Fibroblast of mammary gland (primary cell): ENCODE measurements at regions not wholly inside any gene's neighbourhood (a gene's known extent, or its start where the extent isn't known, plus 50 kb on each side); places are given as distances from the start of the nearest gene placed in this dataset.
"Not testable (repeated sequence)": the region's sequence is repeated elsewhere in the genome, so short reads cannot be mapped to it uniquely, and the experiment has no call there.

Source experiments
- DNase-seq: peaks from one replicate; pipeline ENCODE4 v3.0.0-alpha.2; 2010; ENCODE audit warnings: low read depth
- H3K4me3 ChIP-seq: 2 replicates; pipeline ENCODE4 v1.5.1; 2011; ENCODE audit warnings: low read depth, mild to moderate bottlenecking, low read length, moderate library complexity; ENCODE audit not compliant: control insufficient read depth
- TF ChIP-seq, protein P1 (sequence below): conservative IDR thresholded peaks from 2 replicates; pipeline ENCODE4 v1.5.1; 2011; ENCODE audit warnings: low read depth, low read length, inconsistent platforms; ENCODE audit not compliant: control insufficient read depth, insufficient read depth

DNA sequence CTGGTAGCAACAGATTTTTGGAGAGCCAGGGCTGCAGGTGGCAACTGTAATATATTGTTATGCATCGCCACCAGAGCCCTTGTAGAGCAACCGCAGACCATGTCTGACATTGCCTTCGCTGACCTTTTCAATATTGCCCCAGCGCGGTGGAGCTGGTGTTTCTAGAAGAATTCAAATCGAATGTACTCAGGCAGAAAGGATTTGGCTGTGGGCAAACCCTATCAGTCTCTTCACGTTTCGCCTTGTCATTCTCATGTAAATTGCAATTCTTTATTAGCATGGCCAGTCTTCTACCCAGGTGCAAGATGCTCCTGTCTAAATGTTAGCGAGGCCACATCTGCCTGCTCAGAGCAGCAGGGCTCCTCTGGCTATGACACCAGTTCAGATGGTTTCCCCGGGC, 490.2 kb upstream of the AUTS2 start:
- no peak for DNase-seq
- TF ChIP-seq, protein P1, sequence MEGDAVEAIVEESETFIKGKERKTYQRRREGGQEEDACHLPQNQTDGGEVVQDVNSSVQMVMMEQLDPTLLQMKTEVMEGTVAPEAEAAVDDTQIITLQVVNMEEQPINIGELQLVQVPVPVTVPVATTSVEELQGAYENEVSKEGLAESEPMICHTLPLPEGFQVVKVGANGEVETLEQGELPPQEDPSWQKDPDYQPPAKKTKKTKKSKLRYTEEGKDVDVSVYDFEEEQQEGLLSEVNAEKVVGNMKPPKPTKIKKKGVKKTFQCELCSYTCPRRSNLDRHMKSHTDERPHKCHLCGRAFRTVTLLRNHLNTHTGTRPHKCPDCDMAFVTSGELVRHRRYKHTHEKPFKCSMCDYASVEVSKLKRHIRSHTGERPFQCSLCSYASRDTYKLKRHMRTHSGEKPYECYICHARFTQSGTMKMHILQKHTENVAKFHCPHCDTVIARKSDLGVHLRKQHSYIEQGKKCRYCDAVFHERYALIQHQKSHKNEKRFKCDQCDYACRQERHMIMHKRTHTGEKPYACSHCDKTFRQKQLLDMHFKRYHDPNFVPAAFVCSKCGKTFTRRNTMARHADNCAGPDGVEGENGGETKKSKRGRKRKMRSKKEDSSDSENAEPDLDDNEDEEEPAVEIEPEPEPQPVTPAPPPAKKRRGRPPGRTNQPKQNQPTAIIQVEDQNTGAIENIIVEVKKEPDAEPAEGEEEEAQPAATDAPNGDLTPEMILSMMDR, result no peak
- no peak overlapping the region for H3K4me3 ChIP-seq

DNA sequence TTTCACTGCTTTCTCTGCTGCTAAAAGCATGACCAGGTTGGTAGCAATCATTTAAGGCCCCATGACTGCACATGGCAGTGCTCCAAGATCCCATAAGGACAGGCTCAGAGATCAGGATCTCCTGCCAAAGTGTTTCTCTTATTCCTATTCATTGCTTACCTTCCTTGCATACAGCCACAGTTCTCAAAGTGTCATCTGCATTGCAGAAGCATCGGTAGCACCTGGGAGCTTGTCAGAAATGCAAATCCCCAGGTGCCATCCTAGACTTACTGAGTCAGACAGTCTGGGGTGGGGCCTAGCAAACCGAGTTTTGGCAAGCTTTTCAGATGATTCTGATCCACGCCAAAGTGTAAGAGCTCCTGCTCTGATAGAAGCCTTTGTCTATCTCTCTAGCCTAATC, 489.0 kb upstream of the AUTS2 start:
- no peak for DNase-seq
- TF ChIP-seq, protein P1, result no peak
- H3K4me3 ChIP-seq, result no peak overlapping the region

DNA sequence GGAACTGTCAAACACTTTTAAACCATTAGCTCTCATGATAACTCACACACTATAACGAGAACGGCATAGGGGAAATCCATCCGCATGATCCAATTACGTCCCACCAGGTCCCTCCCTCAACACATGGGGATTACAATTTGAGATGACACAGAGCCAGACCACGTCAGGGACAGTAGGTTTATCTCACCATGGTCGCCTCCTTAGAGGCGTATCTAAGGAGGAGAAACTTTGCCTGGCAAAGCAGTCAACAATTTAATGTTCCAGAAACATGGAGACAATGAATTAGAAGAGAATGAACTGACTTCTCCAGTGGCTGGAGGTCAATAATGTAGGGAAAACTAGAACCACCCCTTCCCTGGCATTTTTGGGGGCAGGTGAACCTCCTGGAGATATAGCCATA, 488.4 kb upstream of the AUTS2 start:
- TF ChIP-seq, protein P1, result no peak
- no peak for DNase-seq
- H3K4me3 ChIP-seq, result no peak overlapping the region

DNA sequence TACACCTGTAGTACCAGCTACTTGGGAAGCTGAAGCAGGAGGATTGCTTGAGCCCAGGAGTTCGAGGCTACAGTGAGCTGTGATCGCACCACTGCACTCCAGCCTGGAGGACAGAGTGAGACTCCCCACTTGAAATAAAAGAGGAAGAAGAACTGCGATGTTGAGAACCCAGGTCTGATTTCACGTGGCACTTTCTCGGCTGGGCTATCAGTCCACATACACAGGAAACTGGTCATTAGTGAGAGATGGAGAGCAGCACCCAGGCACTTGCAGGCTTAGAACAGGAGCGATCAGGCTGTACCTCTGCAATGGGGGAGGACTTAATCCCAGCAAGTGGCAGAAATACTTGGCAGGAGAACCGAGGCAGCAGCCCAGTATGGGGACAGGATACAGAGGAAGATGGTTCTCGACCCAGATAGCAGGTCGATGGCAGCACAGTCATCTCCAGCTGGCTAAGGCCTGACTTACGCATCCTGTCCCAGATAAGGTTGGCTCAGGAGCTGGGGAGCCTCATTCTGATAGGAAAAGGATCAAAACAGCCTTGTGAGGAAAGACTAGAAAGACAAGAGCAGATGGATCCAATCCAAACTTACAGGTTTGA, 487.7 kb upstream of the AUTS2 start:
- no peak for DNase-seq
- no peak overlapping the region for H3K4me3 ChIP-seq
- TF ChIP-seq, protein P1, result no peak

DNA sequence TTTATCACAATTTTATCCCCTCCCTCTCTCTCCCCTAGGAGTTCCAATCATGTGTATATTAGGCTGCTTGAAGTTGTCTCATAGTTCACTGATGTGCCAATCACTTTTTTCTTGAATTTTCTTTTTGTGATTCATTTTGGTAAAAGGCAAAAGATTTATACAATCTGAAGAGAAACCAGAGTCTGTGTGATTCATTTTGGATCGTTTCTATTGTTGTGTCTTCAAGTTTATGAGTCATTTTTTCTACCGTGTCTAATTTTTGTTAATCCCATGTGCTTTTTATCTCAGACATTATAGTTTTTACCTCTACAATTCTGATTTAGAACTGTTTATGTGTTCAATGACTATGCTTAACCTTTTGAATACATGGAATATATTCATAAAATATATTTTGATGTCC, 483.9 kb upstream of the AUTS2 start:
- TF ChIP-seq, protein P1, result no peak
- H3K4me3 ChIP-seq, result no peak overlapping the region
- peak; percentile 10 for DNase-seq

DNA sequence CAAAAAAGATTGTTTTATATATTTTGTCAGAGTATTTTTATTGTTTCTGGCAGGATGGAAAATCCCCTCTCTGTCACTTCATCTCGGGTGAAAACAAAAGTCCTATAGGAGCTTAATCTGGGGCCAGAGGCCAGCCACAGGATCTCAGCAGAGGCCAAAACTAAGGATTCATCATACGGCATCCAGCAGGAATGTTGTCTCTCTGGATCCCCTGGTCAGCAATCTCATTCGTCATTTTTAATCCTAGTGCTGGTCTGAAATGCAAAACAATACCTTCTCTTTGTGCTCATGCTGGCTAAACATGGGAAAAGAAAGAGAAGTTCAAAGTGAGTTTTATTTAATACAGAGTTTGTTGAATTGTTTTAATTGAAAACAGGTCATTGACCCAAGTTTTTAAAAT, 482.5 kb upstream of the AUTS2 start:
- TF ChIP-seq, protein P1, result no peak
- DNase-seq, result no peak
- H3K4me3 ChIP-seq, result no peak overlapping the region

DNA sequence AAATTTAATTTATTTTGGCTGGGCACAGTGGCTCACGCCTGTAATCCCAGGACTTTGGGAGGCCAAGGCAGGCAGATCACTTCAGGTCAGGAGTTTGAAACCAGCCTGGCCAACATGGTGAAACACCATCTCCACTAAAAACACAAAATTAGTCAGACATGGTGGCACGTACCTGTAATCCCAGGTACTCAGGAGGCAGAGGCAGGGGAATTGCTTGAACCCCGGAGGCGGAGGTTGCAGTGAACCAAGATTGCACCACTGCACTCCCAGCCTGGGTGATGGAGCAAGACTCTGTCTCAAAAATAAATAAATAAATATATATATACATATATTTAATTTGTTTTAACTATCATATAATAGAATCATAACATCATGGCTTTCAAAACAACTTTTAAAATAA, 482.1 kb upstream of the AUTS2 start:
- H3K4me3 ChIP-seq, DNase-seq: not testable (repeated sequence)
